OCI-LY3 (cell line): ENCODE measurements at regions not wholly inside any gene's neighbourhood (a gene's known extent, or its start where the extent isn't known, plus 50 kb on each side); places are given as distances from the start of the nearest gene placed in this dataset.

ENCODE experiments used
- CTCF ChIP-seq: fragments of 200-600, 300-600 bp; sonication (generic); IDR thresholded peaks from 2 replicates; pipeline ENCODE4 v1.5.1; 2014; ENCODE audit warnings: antibody characterized with exemption, low read length, low read depth
- EZH2phosphoT487 ChIP-seq: fragments of 200-600 bp; shearing (Covaris generic); IDR thresholded peaks from 2 replicates; pipeline ENCODE4 v1.6.1; 2018; ENCODE audit warnings: antibody characterized with exemption, mixed run types, low read depth

GRCh38 chr12:30839643-30840220 lies 85.0 kb upstream of the CAPRIN2 start:
- TF ChIP-seq CTCF (peak; percentile 18), EZH2phosphoT487 (no peak)
